ENCODE measurements at regions not wholly inside any gene's neighbourhood (a gene's known extent, or its start where the extent isn't known, plus 50 kb on each side); places are given as distances from the start of the nearest gene placed in this dataset.

GRCh38 chr5:3925935-3926334 lies 330.3 kb downstream of the IRX1 start:
- TF ChIP-seq CTCF (IDR thresholded peaks at IDR 0.05; ENCODE audit: extremely low read depth, missing control alignments), result no peak
- DNase-seq (ENCODE audit: low spot score), result no peak

- TF ChIP-seq CTCF (IDR thresholded peaks at IDR 0.05; ENCODE audit: extremely low read depth, missing control alignments), result no peak
- DNase-seq (ENCODE audit: low spot score), result no peak
Observed at GRCh38 chr5:3929799-3930198, 334.2 kb downstream of the IRX1 start.

GRCh38 chr5:3931976-3932375 lies 336.3 kb downstream of the IRX1 start:
- no peak for DNase-seq (ENCODE audit: low spot score)
- TF ChIP-seq CTCF (IDR thresholded peaks at IDR 0.05; ENCODE audit: extremely low read depth, missing control alignments), result no peak

GRCh38 chr5:3933536-3933935 lies 337.9 kb downstream of the IRX1 start:
- no peak for TF ChIP-seq CTCF (IDR thresholded peaks at IDR 0.05; ENCODE audit: extremely low read depth, missing control alignments)
- DNase-seq (ENCODE audit: low spot score), result no peak

GRCh38 chr5:3933966-3934365 lies 338.3 kb downstream of the IRX1 start:
- no peak for TF ChIP-seq CTCF (IDR thresholded peaks at IDR 0.05; ENCODE audit: extremely low read depth, missing control alignments)

GRCh38 chr5:3943859-3944258 lies 348.2 kb downstream of the IRX1 start:
- DNase-seq (ENCODE audit: low spot score), result no peak

More at GRCh38 chr5:3933966-3934365, 338.3 kb downstream of the IRX1 start:
- no peak for DNase-seq (ENCODE audit: low spot score)

GRCh38 chr5:3944930-3945329 lies 349.3 kb downstream of the IRX1 start:
- no peak for TF ChIP-seq CTCF (IDR thresholded peaks at IDR 0.05; ENCODE audit: extremely low read depth, missing control alignments)
- DNase-seq (ENCODE audit: low spot score), result no peak

More at GRCh38 chr5:3943859-3944258, 348.2 kb downstream of the IRX1 start:
- TF ChIP-seq CTCF (IDR thresholded peaks at IDR 0.05; ENCODE audit: extremely low read depth, missing control alignments), result no peak

Data from GM20000 (cell line).